GM19397 (cell line): ENCODE measurements at regions not wholly inside any gene's neighbourhood (a gene's known extent, or its start where the extent isn't known, plus 50 kb on each side); places are given as distances from the start of the nearest gene placed in this dataset.

Experiments used
- ATAC-seq: cut with Tn5 transposase; IDR thresholded peaks from one replicate; pipeline ENCODE4 v1.9.1; 2021; ENCODE audit warnings: mild to moderate bottlenecking, moderate library complexity; ENCODE audit not compliant: unreplicated experiment

- ATAC-seq, result no peak
Observed at GRCh38 chr4:30837131-30837539, 117.0 kb downstream of the PCDH7 start.

- ATAC-seq, result no peak
Observed at GRCh38 chr4:30837861-30838260, 117.7 kb downstream of the PCDH7 start.

GRCh38 chr4:30838331-30838730 is 118.2 kb downstream of the PCDH7 start:
- ATAC-seq, result no peak

GRCh38 chr4:30839583-30840520 is 119.7 kb downstream of the PCDH7 start:
- ATAC-seq, result no peak

GRCh38 chr4:30840571-30840970 is 120.4 kb downstream of the PCDH7 start:
- ATAC-seq, result no peak

GRCh38 chr4:30842142-30842541 is 122.0 kb downstream of the PCDH7 start:
- ATAC-seq, result no peak

GRCh38 chr4:30842689-30843088 is 122.5 kb downstream of the PCDH7 start:
- no peak for ATAC-seq

GRCh38 chr4:30844861-30845582 is 124.9 kb downstream of the PCDH7 start:
- no peak for ATAC-seq

GRCh38 chr4:30847167-30847566 is 127.0 kb downstream of the PCDH7 start:
- ATAC-seq, result no peak

GRCh38 chr4:30847958-30848357 is 127.8 kb downstream of the PCDH7 start:
- no peak for ATAC-seq

GRCh38 chr4:30854531-30854930 is 134.4 kb downstream of the PCDH7 start:
- ATAC-seq, result no peak

GRCh38 chr4:30855232-30855631 is 135.1 kb downstream of the PCDH7 start:
- no peak for ATAC-seq

- no peak for ATAC-seq
Observed at GRCh38 chr4:30856795-30857564, 136.8 kb downstream of the PCDH7 start.

- ATAC-seq, result no peak
Observed at GRCh38 chr4:30860978-30861377, 140.8 kb downstream of the PCDH7 start.

GRCh38 chr4:30862196-30862595 is 142.0 kb downstream of the PCDH7 start:
- no peak for ATAC-seq

- no peak for ATAC-seq
Observed at GRCh38 chr4:30863021-30863420, 142.9 kb downstream of the PCDH7 start.

GRCh38 chr4:30865691-30866090 is 145.5 kb downstream of the PCDH7 start:
- no peak for ATAC-seq

GRCh38 chr4:30866346-30866745 is 146.2 kb downstream of the PCDH7 start:
- ATAC-seq, result no peak

- ATAC-seq, result no peak
Observed at GRCh38 chr4:30866907-30867306, 146.7 kb downstream of the PCDH7 start.

- ATAC-seq, result no peak
Observed at GRCh38 chr4:30867427-30867826, 147.3 kb downstream of the PCDH7 start.
